IMR-90 (cell line): ENCODE measurements at regions not wholly inside any gene's neighbourhood (a gene's known extent, or its start where the extent isn't known, plus 50 kb on each side); places are given as distances from the start of the nearest gene placed in this dataset.

Experiments
- ATAC-seq: fragments of 200-7000 bp; cut with Tn5 transposase; 2 replicates; pipeline ENCODE4 v1.9.1; 2020; ENCODE audit warnings: low read depth, mild to moderate bottlenecking, moderate library complexity
- BruUV-seq: library from RNA; stranded (reverse); fragments of 400-500 nt; replicated peaks from 2 replicates; lab custom pipeline; 2021; lab: Mats Ljungman, UMichigan
- CTCF ChIA-PET: fragments of 300-600 bp; formaldehyde crosslinking; extraction: SDS; loops from one replicate; lab custom pipeline; 2021; ENCODE audit warnings: antibody characterized with exemption; lab: Yijun Ruan, JAX
- POLR2A ChIA-PET: fragments of 300-600 bp; sonication (Branson Sonifier 250); formaldehyde crosslinking; loops from one replicate; lab custom pipeline; 2022; ENCODE audit warnings: antibody characterized with exemption; ENCODE audit not compliant: unreplicated experiment; lab: Charles Lee
- DNase-seq: peaks from one replicate; pipeline ENCODE4 v3.0.0; 2013
- H2AFZ ChIP-seq: replicated peaks from 2 replicates; pipeline ENCODE3; 2013; ENCODE audit warnings: low read length, mild to moderate bottlenecking; ENCODE audit not compliant: poor library complexity
- H2AK5ac ChIP-seq: 2 replicates; pipeline ENCODE4 v1.6.1; 2013; ENCODE audit warnings: low read depth, low read length, inconsistent platforms
- H2AK9ac ChIP-seq: replicated peaks from 2 replicates; pipeline ENCODE3; 2013; ENCODE audit warnings: mild to moderate bottlenecking, low read depth, low read length, moderate library complexity; ENCODE audit not compliant: poor library complexity
- H2BK120ac ChIP-seq: 2 replicates; pipeline ENCODE4 v1.6.1; 2013; ENCODE audit warnings: low read depth, low read length, inconsistent platforms
- H2BK15ac ChIP-seq: 3 replicates; pipeline ENCODE4 v1.6.1; 2013; ENCODE audit warnings: low read depth, low read length, inconsistent platforms
- H2BK20ac ChIP-seq: 2 replicates; pipeline ENCODE4 v1.6.1; 2013; ENCODE audit warnings: low read depth, mild to moderate bottlenecking, inconsistent platforms, low read length, moderate library complexity
- H2BK5ac ChIP-seq: 2 replicates; pipeline ENCODE4 v1.6.1; 2013; ENCODE audit warnings: mild to moderate bottlenecking, low read depth, low read length, inconsistent platforms; ENCODE audit not compliant: poor library complexity, severe bottlenecking
- H3K14ac ChIP-seq: replicated peaks from 2 replicates; pipeline ENCODE4 v1.6.1; 2013; ENCODE audit warnings: low read depth, low read length, inconsistent platforms
- H3K18ac ChIP-seq: 2 replicates; pipeline ENCODE4 v1.6.1; 2013; ENCODE audit warnings: low read depth, low read length, control low read depth
- H3K23ac ChIP-seq: 2 replicates; pipeline ENCODE4 v1.6.1; 2013; ENCODE audit warnings: low read depth, low read length, inconsistent platforms
- H3K27ac ChIP-seq: 2 replicates; pipeline ENCODE4 v1.5.1; 2013; ENCODE audit warnings: mild to moderate bottlenecking, control low read depth, low read length; ENCODE audit not compliant: insufficient read depth
- H3K27me3 ChIP-seq: 2 replicates; pipeline ENCODE4 v1.6.1; 2013; ENCODE audit warnings: low read length; ENCODE audit not compliant: control insufficient read depth, insufficient read depth
- H3K36me3 ChIP-seq: 2 replicates; pipeline ENCODE4 v1.6.1; 2013; ENCODE audit warnings: low read length, mixed read lengths; ENCODE audit not compliant: control insufficient read depth, insufficient read depth
- H3K4ac ChIP-seq: 2 replicates; pipeline ENCODE4 v1.6.1; 2013; ENCODE audit warnings: low read depth, low read length, inconsistent platforms
- H3K4me1 ChIP-seq: 2 replicates; pipeline ENCODE4 v1.6.1; 2013; ENCODE audit warnings: low read length, mixed read lengths; ENCODE audit not compliant: control insufficient read depth, insufficient read depth
- H3K4me2 ChIP-seq: 2 replicates; pipeline ENCODE4 v1.6.1; 2013; ENCODE audit warnings: low read depth, mild to moderate bottlenecking, control low read depth, low read length, moderate library complexity
- H3K4me3 ChIP-seq: 2 replicates; pipeline ENCODE4 v1.5.1; 2013; ENCODE audit warnings: low read depth, mild to moderate bottlenecking, control low read depth, low read length, moderate library complexity; ENCODE audit not compliant: insufficient read depth
- H3K56ac ChIP-seq: 2 replicates; pipeline ENCODE4 v1.6.1; 2013; ENCODE audit warnings: low read length, inconsistent platforms; ENCODE audit not compliant: insufficient read depth; ENCODE audit errors: extremely low read depth
- H3K79me1 ChIP-seq, 2 experiments: 2 replicates each; pipeline ENCODE4 v1.6.1; 2013; ENCODE audit warnings: low read length in 2 of 2, inconsistent platforms in 1 of 2, low read depth in 1 of 2
- H3K9ac ChIP-seq: 2 replicates; pipeline ENCODE4 v1.6.1; 2013; ENCODE audit warnings: low read depth, low read length, control low read depth
- H3K9me1 ChIP-seq: 2 replicates; pipeline ENCODE4 v1.6.1; 2013; ENCODE audit warnings: low read length, inconsistent platforms; ENCODE audit not compliant: insufficient read depth
- H3K9me3 ChIP-seq: 2 replicates; pipeline ENCODE4 v1.6.1; 2013; ENCODE audit warnings: low read length; ENCODE audit not compliant: control insufficient read depth, insufficient read depth
- H4K20me1 ChIP-seq: 2 replicates; pipeline ENCODE4 v1.6.1; 2013; ENCODE audit warnings: low read length, inconsistent platforms; ENCODE audit not compliant: insufficient read depth
- H4K5ac ChIP-seq: 2 replicates; pipeline ENCODE4 v1.6.1; 2013; ENCODE audit warnings: mild to moderate bottlenecking, low read depth, low read length, control low read depth
- H4K8ac ChIP-seq, 2 experiments: 2 replicates each; pipeline ENCODE4 v1.6.1; 2013; ENCODE audit warnings: low read depth in 2 of 2, low read length in 2 of 2, control low read depth in 1 of 2, inconsistent platforms in 1 of 2
- H4K91ac ChIP-seq: 2 replicates; pipeline ENCODE4 v1.6.1; 2013; ENCODE audit warnings: low read depth, low read length, inconsistent platforms; ENCODE audit not compliant: insufficient read depth
- BHLHE40 ChIP-seq: fragments of 150-350 bp; IDR thresholded peaks from 2 replicates; pipeline ENCODE4 v1.6.1; 2016; ENCODE audit warnings: mild to moderate bottlenecking, low read depth, low read length
- CEBPB ChIP-seq: IDR thresholded peaks from 2 replicates; pipeline ENCODE4 v1.6.1; 2012; ENCODE audit warnings: low read depth, low read length, improper control_type of control experiment
- CHD1 ChIP-seq: IDR thresholded peaks from 2 replicates; pipeline ENCODE4 v1.6.1; 2012; ENCODE audit warnings: low read depth, low read length, improper control_type of control experiment
- FOS ChIP-seq: fragments of 150-350 bp; IDR thresholded peaks from 2 replicates; pipeline ENCODE4 v1.6.1; 2016; ENCODE audit warnings: low read depth, low read length
- MAZ ChIP-seq: IDR thresholded peaks from 2 replicates; pipeline ENCODE4 v1.6.1; 2012; ENCODE audit warnings: low read depth, mild to moderate bottlenecking, low read length, improper control_type of control experiment, moderate library complexity, borderline replicate concordance
- NFE2L2 ChIP-seq: fragments of 150-350 bp; IDR thresholded peaks from 2 replicates; pipeline ENCODE4 v1.6.1; 2016; ENCODE audit warnings: low read depth, mild to moderate bottlenecking, low read length
- RAD21 ChIP-seq: IDR thresholded peaks from 2 replicates; pipeline ENCODE4 v1.6.1; 2012; ENCODE audit warnings: low read length, improper control_type of control experiment
- RCOR1 ChIP-seq: IDR thresholded peaks from 2 replicates; pipeline ENCODE4 v1.6.1; 2012; ENCODE audit warnings: mild to moderate bottlenecking, low read length, improper control_type of control experiment; ENCODE audit not compliant: insufficient replicate concordance
- SMC3 ChIP-seq: fragments of 150-350 bp; IDR thresholded peaks from 2 replicates; pipeline ENCODE4 v1.6.1; 2016; ENCODE audit warnings: low read depth, mild to moderate bottlenecking, antibody characterized with exemption, low read length, moderate library complexity
- WGBS, 2 experiments: methylation state at CpG; one replicate each; pipeline versions ENCODE4 v1.1.5 to v1.1.7; 2013; ENCODE audit warnings: missing lambda C conversion rate in 2 of 2; ENCODE audit not compliant: insufficient read length in 1 of 2; ENCODE audit errors: extremely low coverage in 2 of 2; 5-methylcytosine and 5-hydroxymethylcytosine counted together
- dilution Hi-C: fragments of 300-500 bp; cut with HindIII; formaldehyde crosslinking; loops from one replicate; pipeline ENCODE4 v1.14.3; 2018; ENCODE audit warnings: low sequenced_read_pairs; ENCODE audit not compliant: unreplicated experiment
- in situ Hi-C: fragments of 300-500 bp; cut with MboI; formaldehyde crosslinking; loops from 3 replicates; pipeline ENCODE4 v1.14.3; 2019; ENCODE audit warnings: low sequenced_read_pairs, inconsistent platforms, mixed read lengths
- intact Hi-C: fragments of 100-400 bp; cut with micrococcal nuclease; formaldehyde crosslinking; loops from 2 replicates; pipeline ENCODE4 v1.10.0; 2022

DNA sequence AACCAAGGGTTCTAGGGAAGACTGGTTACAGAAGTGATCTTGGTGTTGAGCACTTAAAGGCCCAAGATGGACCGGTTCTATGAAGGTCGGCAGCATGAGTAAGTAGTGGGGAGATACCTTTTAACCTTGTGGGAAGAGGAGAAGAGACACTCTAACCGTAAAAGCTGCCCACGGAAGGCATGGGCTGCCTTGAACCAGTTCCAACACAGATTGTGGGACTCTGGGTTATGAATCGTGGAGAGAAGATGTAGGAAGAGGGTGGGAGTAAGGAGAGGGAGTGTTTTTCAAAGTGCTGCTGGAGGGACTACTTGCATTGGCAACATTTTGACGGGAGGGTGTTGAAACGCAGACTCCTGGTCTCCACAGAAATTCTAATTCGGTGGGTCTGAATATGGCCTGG, 67.1 kb downstream of the CRYGS start:
- DNase-seq: no peak
- ChIA-PET CTCF (no interaction called here), POLR2A (no interaction called here)
- Histone ChIP-seq H2AK9ac (no peak overlapping the region), H3K4me1 (peaks cover 4% of the 10 kb centered on the region), H4K8ac (no peak overlapping the region), H4K20me1 (no peaks in the 10 kb centered on the region), H3K4ac (no peak overlapping the region), H2BK15ac (no peak overlapping the region), H3K18ac (0 out of 2 replicates have a peak overlapping the region, but pooled peaks have one; percentile 27), H4K91ac (no peak overlapping the region), H2AK5ac (no peak overlapping the region), H3K27me3 (peaks cover 7% of the 10 kb centered on the region), H3K4me2 (no peak overlapping the region), H3K79me1 (no peaks in the 10 kb centered on the region), H3K56ac (no peak overlapping the region), H3K27ac (no peak overlapping the region), H2BK20ac (no peak overlapping the region), H3K9ac (no peak overlapping the region), H3K9me1 (no peaks in the 10 kb centered on the region), H2AFZ (no peak overlapping the region), H3K9me3 (no peaks in the 10 kb centered on the region), H2BK120ac (no peak overlapping the region), H3K14ac (no peak overlapping the region), H3K4me3 (no peak overlapping the region), H2BK5ac (no peak overlapping the region), H3K36me3 (no peaks in the 10 kb centered on the region), H4K5ac (no peak overlapping the region; the same call in 1 of the 2 replicates), H3K23ac (no peak overlapping the region)
- intact Hi-C loops: no loop called here
- BruUV-seq: no TSS peak
- WGBS, 2 experiments: 88% methylated on average over 6 of the region's 8 CpGs; no CpG with 5 or more reads in 1 of the 2 experiments
- ATAC-seq: no peak
- in situ Hi-C loops: no loop called here
- TF ChIP-seq FOS (no peak), NFE2L2 (no peak), RCOR1 (no peak), RAD21 (no peak), SMC3 (no peak), BHLHE40 (no peak), CHD1 (no peak), MAZ (no peak), CEBPB (no peak)
- dilution Hi-C loops: no loop called here
